HG03139 (cell line): ENCODE measurements at regions not wholly inside any gene's neighbourhood (a gene's known extent, or its start where the extent isn't known, plus 50 kb on each side); places are given as distances from the start of the nearest gene placed in this dataset.
A peak's percentile ranks its signal among the peaks of the same experiment; 100 is the strongest.

Source experiments
- ATAC-seq: cut with Tn5 transposase; IDR thresholded peaks from one replicate; pipeline ENCODE4 v1.9.1; 2021; ENCODE audit not compliant: unreplicated experiment

GRCh38 chr4:100852326-100852725, 334.5 kb upstream of the EMCN start:
- ATAC-seq, result no peak

DNA sequence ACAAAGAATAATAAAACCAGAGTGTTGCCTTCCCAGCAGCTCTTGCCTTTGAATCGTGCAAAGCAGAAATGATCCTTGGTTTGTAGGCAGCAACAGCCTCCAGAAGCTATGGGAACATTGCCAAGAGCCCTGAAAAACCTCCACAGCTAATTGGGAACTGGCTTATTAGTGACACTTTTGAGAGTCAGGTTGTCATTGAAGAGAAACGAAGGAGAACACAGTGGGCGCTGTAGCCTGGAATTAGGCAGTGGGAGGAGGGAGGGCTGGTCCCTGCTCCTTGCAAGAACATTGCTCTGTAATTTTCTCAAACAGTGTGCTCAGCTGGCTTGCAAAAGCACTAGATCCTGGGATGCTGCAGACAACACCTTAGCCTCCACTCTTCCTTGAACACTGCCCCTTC, 331.5 kb upstream of the EMCN start:
- ATAC-seq, result no peak

DNA sequence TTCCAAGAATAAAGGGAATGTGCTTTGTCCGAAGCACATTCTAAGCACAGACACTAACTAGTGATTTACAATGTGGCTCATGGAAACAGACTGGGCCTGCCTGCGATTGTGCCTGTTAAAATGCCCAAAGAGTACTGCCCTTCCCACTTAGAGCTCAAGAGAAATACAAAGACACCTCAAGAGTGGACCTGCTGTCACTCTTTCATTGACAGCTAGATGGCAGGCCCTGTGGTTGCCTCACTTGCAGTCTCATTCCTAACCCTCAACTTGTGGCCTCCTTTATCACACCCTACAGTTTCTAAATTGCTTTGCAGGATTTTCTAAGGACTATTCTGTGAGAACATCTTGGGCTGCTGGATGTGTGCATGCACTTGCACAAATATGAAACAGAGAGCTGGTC, 331.0 kb upstream of the EMCN start:
- peak; percentile 82 for ATAC-seq

GRCh38 chr4:100843910-100844309, 326.1 kb upstream of the EMCN start:
- ATAC-seq, result no peak

DNA sequence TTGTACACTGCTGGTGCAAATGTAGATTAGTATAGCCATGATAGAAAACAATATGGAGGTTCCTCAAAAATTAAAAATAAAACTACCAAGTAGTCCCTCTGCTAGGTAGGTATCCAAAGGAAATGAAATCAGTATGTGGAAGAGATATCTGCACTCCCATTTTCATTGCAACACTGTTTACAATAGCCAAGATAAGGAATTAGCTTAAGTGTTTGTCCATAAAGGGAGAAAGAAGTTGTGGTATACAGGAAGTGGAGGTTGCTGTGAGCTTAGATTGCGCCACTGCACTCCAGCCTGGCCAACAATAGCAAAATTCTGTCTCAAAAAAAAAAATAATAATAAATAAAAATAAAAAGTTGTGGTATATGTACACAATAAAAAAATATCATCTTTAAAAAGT, 325.0 kb upstream of the EMCN start:
- ATAC-seq, result no peak

DNA sequence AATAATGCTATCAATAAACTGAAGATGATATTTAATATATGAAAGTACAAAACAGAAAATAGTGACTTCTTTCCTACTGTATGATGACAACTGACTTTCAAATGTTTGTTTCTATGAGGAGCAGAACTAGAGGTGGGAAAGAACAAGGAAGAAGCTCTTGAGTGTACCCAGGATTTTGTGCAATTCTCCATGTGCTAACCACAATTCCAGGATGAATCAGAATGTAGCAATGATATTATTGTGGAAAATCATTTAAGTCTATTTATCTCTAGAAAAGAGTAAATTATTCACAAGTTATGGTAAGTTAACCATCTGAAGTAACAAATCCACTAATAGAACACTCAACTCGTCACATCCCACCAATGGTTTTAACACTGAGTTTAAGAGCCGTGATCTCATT, 324.1 kb upstream of the EMCN start:
- ATAC-seq, result no peak

GRCh38 chr4:100839712-100840111, 321.9 kb upstream of the EMCN start:
- no peak for ATAC-seq

DNA sequence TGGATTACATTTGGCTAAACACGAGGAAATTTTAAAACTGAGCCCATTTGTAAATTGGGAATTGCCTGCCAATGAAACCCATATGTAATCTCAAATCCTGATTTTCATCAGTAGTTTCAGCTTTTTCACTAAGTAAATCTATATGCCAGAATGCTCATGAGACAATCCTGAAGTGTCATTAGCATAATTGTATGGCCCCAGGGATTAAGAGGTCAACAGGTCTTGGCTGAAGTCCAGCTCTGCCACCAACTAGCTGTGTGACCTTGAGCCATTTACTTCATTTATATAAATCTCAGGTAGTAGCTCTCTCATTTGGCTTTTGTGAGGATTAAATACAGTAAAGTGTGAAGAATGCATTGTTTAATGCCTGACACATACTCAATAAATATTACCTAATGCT, 320.5 kb upstream of the EMCN start:
- no peak for ATAC-seq

- ATAC-seq, result no peak
Observed at GRCh38 chr4:100836929-100837328, 319.1 kb upstream of the EMCN start.

DNA sequence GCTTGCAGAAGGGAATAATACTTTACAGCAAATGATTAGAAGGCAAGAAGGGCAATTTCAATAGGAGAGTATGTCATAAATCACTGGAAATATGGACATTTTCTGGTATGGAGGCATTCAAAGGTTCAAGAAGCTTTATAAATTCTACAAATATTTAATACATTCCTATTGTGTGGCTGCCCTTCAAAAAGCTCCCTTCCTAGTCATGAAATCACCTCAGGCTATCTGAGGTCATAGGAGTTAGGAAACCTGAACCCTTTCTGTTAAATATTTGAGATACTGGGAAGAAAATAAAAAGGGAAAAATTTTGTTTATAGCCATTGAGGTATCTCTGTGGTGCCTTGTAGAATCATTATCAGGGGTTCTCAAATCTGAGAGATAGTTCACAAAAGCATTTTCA, 316.8 kb upstream of the EMCN start:
- ATAC-seq, result no peak

GRCh38 chr4:100833906-100834305, 316.1 kb upstream of the EMCN start:
- no peak for ATAC-seq

- no peak for ATAC-seq
Observed at GRCh38 chr4:100828986-100829685, 311.3 kb upstream of the EMCN start.

- ATAC-seq, result no peak
Observed at GRCh38 chr4:100828364-100828763, 310.5 kb upstream of the EMCN start.

DNA sequence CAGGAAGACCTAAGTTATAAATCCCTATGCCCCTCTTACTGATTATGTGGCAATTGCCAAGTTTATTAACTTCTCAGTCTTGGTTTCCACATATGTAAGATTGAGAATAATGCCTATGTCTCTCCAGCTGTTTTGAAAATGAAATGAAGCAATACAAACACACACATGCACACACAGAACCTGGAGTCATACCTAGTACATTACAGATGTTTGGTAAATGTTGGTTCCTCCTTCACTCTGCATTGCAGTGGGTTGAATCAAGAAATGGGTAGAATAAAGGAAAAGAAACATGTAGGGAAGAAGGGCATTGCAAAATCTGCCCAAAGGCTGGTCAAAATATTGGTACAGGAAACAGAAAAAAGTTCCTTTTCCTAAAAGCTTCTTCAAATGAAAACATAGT, 309.9 kb upstream of the EMCN start:
- no peak for ATAC-seq

DNA sequence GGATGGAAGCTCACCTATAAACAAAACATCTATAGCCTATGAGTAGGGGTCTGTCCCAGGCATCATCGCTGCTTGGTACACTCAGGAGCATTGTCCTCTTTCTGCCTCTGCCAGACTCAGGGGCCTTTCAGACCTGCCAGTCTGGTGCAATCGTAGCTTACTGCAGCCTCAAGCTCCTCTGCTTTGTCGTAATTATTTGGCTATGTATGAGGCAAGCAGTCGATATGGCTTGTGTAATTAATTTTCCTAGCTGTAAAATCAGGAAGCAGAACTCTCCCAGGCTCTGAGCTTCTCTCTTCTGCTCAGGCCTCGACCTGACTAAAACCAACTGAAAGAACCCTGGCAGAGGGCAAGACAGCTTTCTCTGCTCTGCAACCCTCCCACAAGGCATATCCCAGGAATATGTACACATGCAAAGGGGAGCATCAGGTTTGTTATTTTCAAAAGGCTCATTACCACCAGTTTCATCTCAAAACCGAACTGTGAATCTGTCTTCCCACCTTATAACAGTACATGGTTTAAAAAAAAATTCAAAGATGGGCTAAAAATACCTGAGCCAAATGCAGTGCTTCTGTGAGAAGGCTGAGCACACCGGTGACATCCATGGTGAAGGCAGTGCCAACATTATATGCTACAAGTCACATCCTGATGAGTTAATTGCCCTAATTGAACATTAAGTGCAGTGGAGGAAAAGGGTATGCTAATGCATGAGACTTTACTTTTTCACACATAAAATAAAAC, 309.2 kb upstream of the EMCN start:
- no peak for ATAC-seq

DNA sequence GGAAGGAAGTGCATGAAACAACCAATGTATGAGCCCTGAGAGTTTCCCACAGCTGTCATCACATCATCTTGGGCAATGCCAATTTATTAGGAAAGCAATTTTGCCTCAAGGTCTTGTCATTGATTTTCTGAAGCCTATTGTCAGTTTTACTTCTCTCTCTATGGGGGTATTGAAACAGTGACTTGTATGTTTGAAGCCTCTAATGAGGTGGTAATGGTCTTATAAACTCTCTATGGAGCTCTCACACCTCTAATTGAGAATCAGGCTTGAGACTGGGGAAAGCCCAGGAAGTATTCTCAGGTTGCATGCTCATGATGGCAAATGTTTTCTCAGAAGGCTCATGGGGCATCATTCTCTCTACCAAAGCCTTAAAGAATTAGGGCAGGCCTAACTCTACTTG, 308.2 kb upstream of the EMCN start:
- ATAC-seq, result no peak

- ATAC-seq, result no peak
Observed at GRCh38 chr4:100823993-100824323, 306.1 kb upstream of the EMCN start.

- peak; percentile 67 for ATAC-seq
Observed at GRCh38 chr4:100823066-100823992, 305.5 kb upstream of the EMCN start.

DNA sequence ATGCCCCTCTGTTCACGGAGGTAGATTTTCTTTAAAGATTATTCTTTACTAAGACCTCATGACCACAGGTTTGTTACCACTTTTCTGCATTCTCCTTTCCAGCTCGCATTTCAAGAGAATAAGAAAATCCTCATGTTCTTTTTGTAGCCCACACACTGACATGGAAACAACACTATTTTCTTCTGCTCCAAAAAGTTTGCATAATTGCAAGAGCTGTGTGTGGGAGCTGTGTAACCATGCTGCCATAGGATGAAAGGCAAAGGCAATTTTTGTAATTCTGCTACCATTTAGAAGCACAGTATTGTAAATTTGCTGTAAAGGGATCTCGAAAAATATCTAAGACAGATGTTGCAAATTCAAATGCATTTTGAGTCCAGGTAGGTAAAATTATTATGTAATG, 302.4 kb upstream of the EMCN start:
- ATAC-seq, result no peak

- no peak for ATAC-seq
Observed at GRCh38 chr4:100819505-100819904, 301.7 kb upstream of the EMCN start.

DNA sequence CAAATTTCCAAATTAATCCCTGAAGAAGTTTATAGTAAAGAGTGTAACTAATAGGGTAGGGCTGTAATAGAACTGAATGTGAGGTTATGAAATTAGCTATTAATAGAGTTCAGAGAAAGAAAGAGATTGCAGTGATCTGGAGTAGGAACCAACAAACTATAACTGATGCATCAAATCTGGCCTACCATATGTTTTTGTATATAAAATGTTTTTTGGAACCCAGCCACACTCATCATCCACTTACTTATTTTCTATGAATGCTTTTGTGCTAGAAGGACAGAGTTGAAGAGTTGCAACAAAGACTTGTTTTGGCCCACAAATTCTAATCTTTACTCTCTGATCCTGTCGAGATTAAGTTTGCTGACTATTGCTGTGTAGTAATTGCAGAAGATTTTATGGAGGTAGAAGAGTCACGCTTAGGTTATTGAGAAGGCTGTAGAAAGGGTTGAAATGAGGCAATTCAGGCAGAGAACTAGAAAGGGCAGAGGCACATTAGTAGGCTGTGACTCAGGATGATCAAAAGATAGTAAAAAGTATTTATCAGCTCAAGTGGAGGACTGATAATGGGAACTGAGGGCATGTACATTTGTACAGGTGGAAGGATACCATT, 298.7 kb upstream of the EMCN start:
- no peak for ATAC-seq
